ENCODE measurements at regions not wholly inside any gene's neighbourhood (a gene's known extent, or its start where the extent isn't known, plus 50 kb on each side); places are given as distances from the start of the nearest gene placed in this dataset.
"Not testable (repeated sequence)": the region's sequence is repeated elsewhere in the genome, so short reads cannot be mapped to it uniquely, and the experiment has no call there.

DNA sequence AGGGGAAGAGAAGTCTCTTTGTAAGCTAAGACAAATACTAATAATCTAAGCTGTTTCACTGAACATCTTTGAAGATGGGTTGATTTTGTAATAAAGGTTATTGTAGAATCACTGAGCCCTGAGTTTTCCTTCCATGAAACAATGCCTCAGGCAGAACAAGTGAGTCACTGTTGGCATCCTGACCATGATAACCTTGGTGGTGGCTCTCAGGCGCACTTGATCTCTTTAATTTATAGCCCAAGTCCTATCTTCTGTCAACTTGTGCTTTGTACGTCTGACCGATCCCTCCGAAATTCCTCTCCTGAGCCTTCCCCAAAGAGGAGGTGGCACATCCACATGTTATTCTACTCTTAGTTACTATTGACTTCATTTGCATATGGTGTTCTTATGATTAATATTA, 812.9 kb downstream of the REEP3 start:
- POLR2A ChIA-PET: no interaction called here
- CTCF ChIA-PET: no interaction called here

- POLR2A ChIA-PET: no interaction called here
Observed at GRCh38 chr10:64344211-64344610, 823.0 kb downstream of the REEP3 start.

DNA sequence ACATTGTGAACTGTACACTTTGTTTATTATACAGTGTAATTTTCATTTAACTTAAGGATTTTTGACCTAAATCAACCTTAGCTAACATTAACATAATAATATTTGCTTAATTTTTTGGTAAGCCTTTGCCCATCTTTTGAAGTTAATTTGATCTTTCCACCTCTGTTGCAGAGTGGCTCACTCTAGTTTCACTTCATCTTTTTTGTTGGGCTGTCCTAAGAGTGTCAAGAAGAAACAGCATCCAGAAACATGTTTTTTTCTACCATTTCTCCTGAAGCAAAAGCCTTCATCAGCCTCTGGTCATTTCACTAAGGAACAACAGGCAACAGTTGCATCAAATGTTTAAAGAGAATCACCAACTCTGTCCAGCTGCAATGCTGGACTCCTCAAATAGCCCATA, 824.7 kb downstream of the REEP3 start:
- POLR2A ChIA-PET: no interaction called here
- CTCF ChIA-PET: no interaction called here

More at GRCh38 chr10:64344211-64344610, 823.0 kb downstream of the REEP3 start:
- CTCF ChIA-PET: no interaction called here

DNA sequence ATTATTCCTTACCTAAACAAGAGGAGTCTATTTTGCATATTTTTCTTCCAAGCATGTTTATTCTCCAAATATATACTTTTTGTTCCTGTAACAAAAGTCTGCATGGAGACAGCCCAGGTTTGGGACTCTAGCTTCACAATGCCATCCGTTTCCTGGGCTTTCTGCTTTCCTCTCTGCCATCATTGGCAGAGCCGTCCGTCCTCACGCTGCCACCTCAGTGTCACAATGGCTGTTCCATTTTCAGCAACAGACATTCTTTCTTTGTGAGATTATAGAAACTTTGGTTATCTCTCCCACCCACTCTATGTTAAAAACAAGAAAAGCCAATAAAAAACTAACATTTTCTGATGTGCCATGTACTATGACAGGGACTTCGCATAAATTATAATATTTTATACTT, 825.2 kb downstream of the REEP3 start:
- CTCF ChIA-PET: no interaction called here

DNA sequence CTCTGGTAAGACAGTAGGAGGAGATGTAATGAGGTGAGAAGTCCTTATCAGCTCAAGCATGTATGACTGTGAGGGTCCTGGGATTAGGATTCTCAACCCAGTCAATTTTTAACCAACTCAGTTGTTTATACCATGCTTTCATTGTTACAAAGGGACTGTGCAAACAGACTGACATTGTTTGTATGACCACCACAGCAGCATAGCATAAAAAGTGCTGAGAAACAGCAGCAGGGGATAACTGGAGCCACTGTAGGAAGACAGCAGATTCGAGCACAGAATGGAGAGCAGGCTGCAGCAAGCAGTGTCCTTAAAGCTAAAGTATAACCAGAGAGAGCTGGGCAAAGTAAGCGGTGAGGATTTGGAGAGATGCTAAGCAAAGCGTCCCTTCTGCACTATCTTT, 829.5 kb downstream of the REEP3 start:
- ChIA-PET CTCF (no interaction called here), POLR2A (no interaction called here)

More for the DNA sequence above, 825.2 kb downstream of the REEP3 start:
- POLR2A ChIA-PET: no interaction called here

- CTCF ChIA-PET: no interaction called here
- POLR2A ChIA-PET: no interaction called here
Observed at GRCh38 chr10:64358907-64359306, 837.7 kb downstream of the REEP3 start.

DNA sequence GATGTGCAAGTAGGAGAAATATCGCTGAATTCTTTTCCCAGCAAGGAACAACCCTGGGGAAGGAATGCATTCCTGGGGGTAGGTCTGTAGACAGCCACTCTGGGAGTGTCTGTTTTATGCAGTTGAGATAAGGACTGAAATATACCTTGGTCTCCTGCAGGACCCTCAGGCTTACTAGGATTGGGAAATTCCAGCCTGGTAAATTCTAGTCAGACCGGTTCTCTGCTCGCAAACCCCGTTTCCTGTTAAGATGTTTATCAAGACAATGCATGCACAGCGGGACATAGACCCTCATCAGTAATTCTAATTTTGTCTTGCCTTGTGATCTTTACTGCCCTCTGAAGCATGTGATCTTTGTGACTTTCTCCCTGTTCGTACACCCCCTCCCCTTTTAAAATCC, 839.0 kb downstream of the REEP3 start:
- POLR2A ChIA-PET, CTCF ChIA-PET: not testable (repeated sequence)

DNA sequence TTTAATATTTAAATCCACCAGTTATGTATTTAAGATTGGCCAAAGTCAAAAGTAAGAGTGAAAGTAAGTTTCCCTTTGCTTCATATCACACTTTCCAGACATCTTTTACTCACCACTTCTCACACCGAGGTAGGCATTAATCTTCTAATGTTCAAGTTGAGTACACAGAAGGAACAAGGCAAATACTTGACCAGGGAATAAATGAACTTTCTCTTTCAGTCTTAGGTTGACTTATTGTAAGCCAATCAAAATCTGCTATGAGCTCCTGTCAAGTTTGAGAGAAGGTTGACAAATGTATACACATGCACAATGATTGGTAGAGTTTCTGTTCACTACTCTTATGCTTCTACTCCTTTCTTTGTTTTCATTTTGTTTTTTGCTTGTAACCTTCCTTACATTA, 842.5 kb downstream of the REEP3 start:
- POLR2A ChIA-PET: no interaction called here
- CTCF ChIA-PET: no interaction called here

GRCh38 chr10:64365663-64366062, 844.5 kb downstream of the REEP3 start:
- CTCF ChIA-PET: no interaction called here
- POLR2A ChIA-PET: no interaction called here

- ChIA-PET CTCF (no interaction called here), POLR2A (no interaction called here)
Observed at GRCh38 chr10:64368298-64368697, 847.1 kb downstream of the REEP3 start.

GRCh38 chr10:64369885-64370773, 848.9 kb downstream of the REEP3 start:
- CTCF ChIA-PET: no interaction called here
- POLR2A ChIA-PET: no interaction called here

DNA sequence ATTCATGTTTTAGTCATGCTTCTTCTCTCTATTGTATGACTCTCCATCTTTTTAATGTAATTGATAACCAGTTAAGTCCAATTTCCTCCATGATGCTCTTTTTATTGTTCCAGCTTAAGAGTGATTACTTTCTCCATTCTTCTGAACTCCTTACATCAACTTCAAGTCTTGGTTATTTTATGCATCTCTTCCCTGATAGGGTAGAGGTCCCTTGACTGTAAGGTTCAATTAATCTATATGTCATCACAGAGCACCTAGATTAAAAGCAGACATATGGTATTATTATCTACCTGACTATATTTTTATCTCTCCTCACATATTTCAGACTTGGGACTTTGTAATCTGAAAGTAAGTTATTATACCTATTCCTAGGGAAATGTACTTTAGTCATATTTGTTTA, 853.1 kb downstream of the REEP3 start:
- CTCF ChIA-PET: no interaction called here

DNA sequence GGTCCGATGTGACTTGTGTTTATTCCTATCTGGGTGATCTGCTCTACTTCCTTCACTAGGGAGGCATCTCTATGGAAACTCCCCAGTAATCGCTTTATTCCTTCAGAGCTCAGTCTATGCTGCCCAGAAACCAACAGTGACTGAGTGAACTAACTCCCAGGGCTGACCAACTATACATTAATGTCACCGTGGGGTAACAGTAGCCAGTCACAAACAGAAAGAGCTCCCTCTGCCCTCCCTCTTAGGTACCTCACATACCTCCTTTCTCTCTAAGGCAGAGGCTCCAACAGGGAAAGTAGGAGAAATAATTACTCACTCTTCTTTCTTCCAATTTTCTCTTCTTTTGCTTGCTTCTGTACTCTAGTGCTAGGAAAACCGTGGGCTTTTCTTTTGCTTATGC, 855.0 kb downstream of the REEP3 start:
- POLR2A ChIA-PET: no interaction called here
- CTCF ChIA-PET: no interaction called here

More for the DNA sequence above, 853.1 kb downstream of the REEP3 start:
- POLR2A ChIA-PET: no interaction called here

DNA sequence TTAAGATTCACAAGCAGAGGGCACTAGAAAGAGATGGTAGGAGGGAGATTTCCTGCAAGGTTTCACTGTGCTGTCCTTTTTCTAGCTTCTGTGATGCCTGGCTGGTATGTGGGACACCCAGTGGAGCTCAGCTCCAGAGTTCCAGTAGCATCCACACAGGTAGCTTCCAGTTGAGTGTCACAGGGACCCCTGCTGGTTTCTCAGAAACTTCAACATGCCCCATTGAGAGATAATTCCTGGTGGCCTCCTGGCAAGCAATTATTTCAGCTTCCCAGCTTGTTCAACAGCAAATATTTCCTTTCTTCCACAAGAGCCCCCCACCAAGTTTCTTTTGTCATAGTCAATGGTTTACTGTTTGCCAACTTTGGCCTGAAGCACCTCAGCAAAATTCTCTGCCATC, 858.7 kb downstream of the REEP3 start:
- POLR2A ChIA-PET: no interaction called here
- CTCF ChIA-PET: no interaction called here

DNA sequence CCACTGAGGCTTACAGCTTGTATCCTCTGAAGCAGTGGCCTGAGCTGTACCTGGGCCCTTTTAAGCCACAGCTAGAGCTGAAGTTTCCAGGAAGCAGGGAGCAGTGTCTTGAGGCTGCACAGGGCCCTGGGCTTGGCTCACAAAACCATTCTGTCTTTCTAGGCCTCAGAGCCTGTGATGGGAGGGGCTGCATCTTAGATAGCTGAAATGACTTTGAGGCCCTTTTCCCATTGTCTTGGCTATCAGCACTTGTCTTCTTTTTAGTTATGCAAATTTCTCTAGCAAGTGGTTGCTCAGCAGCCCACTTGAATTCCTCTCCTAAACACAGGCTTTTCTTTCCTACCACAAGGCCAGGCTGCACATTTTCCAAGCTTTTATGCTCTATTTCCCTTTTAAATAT, 864.2 kb downstream of the REEP3 start:
- CTCF ChIA-PET: no interaction called here

DNA sequence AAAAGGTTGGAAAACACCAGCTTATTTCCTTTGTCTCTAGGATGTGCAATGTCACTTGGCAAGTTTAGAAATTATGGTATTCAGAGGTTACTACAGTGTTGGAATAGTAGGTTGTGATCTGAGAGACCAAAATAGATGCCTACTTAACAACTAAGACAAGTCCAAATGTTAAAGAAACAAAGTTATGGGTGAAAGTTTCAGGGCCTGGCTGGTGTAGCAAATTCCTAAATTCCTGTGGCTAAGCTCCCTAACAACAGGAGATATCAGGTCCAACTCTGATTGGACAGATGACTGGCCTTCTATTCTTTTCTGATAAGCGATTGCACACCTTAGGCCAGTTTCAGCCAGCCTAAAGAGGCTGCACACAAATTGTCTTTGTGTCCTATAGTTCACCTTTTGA, 873.5 kb downstream of the REEP3 start:
- POLR2A ChIA-PET: no interaction called here

More for the DNA sequence above, 864.2 kb downstream of the REEP3 start:
- POLR2A ChIA-PET: no interaction called here

GRCh38 chr10:64396105-64396708, 875.0 kb downstream of the REEP3 start:
- POLR2A ChIA-PET: no interaction called here

More for the DNA sequence above, 873.5 kb downstream of the REEP3 start:
- CTCF ChIA-PET: no interaction called here

GRCh38 chr10:64397125-64397524, 875.9 kb downstream of the REEP3 start:
- ChIA-PET POLR2A (no interaction called here), CTCF (no interaction called here)

More at GRCh38 chr10:64396105-64396708, 875.0 kb downstream of the REEP3 start:
- CTCF ChIA-PET: no interaction called here

DNA sequence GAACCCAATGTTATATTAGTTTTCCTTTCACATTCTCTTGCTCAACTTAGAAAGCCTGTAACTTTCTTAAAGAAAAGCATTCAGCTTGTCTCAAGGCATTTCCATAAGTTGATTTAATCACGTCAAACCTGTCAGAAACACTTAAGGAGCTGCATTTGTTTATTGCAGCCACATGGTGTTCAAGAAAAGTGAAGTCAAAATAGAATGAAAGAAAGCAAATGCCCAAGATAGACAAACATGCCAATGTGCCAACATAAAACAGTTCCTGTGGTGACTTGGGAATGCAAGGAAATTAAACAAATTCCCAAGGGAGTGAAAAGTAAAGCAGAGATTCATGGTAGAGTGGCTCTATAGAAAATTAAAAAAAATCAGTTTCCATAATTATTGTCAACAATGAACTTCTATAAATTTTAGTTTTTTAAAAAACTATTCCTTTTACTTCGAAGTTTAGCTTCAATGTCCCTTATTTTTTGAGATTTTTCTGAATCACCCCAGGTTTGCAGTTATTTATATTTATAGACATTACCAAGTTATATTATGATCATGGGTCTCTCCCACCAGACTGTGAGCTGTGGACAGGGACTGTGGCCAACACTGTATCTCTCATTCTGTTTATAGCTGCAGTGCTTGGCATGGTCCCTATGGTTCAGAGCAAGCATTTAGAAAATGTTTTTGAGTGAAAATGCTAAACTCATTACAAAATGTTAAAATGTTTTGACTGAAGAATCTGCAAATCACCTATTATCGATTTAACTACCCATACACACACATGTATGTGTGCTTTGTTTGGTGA, 887.4 kb downstream of the REEP3 start:
- ChIA-PET CTCF (no interaction called here), POLR2A (no interaction called here)

GRCh38 chr10:64409349-64409748, 888.1 kb downstream of the REEP3 start:
- POLR2A ChIA-PET: no interaction called here

GRCh38 chr10:64416011-64416410, 894.8 kb downstream of the REEP3 start:
- ChIA-PET CTCF (no interaction called here), POLR2A (no interaction called here)

More at GRCh38 chr10:64409349-64409748, 888.1 kb downstream of the REEP3 start:
- CTCF ChIA-PET: no interaction called here
